OCI-LY3 (cell line): ENCODE measurements at regions not wholly inside any gene's neighbourhood (a gene's known extent, or its start where the extent isn't known, plus 50 kb on each side); places are given as distances from the start of the nearest gene placed in this dataset.

Experiments used
- H2AFZ ChIP-seq: fragments of 200-600, 300-600 bp; shearing (Covaris generic); 2 replicates; pipeline ENCODE4 v1.6.0; 2014; ENCODE audit warnings: antibody characterized with exemption, low read depth, low read length
- H3K27ac ChIP-seq: fragments of 200-600, 300-600 bp; sonication (generic); 2 replicates; pipeline ENCODE4 v1.5.1; 2014; ENCODE audit warnings: mild to moderate bottlenecking, low read length, moderate library complexity, mixed read lengths
- H3K27me3 ChIP-seq: fragments of 200-600, 300-600 bp; sonication (generic); 2 replicates; pipeline ENCODE4 v1.6.1; 2014; ENCODE audit warnings: low read depth, low read length, mixed read lengths
- H3K36me3 ChIP-seq: fragments of 200-600, 300-600 bp; sonication (generic); replicated peaks from 2 replicates; pipeline ENCODE3; 2014; ENCODE audit warnings: low read depth, low read length, mixed read lengths
- H3K4me1 ChIP-seq: fragments of 300-600, 200-600 bp; sonication (generic); 2 replicates; pipeline ENCODE4 v1.6.1; 2014; ENCODE audit warnings: low read length, mixed read lengths
- H3K4me2 ChIP-seq: fragments of 200-600, 300-600 bp; sonication (generic); 2 replicates; pipeline ENCODE4 v1.6.1; 2014; ENCODE audit warnings: low read length, mixed read lengths
- H3K4me3 ChIP-seq: fragments of 300-600, 200-600 bp; sonication (generic); 2 replicates; pipeline ENCODE4 v1.5.1; 2014; ENCODE audit warnings: antibody characterized with exemption, mild to moderate bottlenecking, low read length, moderate library complexity
- H3K79me2 ChIP-seq: fragments of 300-600, 200-600 bp; shearing (Covaris generic); 2 replicates; pipeline ENCODE4 v1.6.1; 2014; ENCODE audit warnings: mild to moderate bottlenecking, low read length, mixed read lengths
- H3K9ac ChIP-seq: fragments of 300-600, 200-600 bp; shearing (Covaris generic); 2 replicates; pipeline ENCODE4 v1.6.0; 2014; ENCODE audit warnings: mild to moderate bottlenecking, low read length, moderate library complexity
- H3K9me3 ChIP-seq: fragments of 200-600, 300-600 bp; shearing (Covaris generic); 2 replicates; pipeline ENCODE4 v1.6.1; 2014; ENCODE audit warnings: low read length, mixed read lengths; ENCODE audit not compliant: insufficient read depth
- H4K20me1 ChIP-seq: fragments of 200-600, 300-600 bp; sonication (generic); 2 replicates; pipeline ENCODE4 v1.6.1; 2016; ENCODE audit warnings: low read length, mixed read lengths; ENCODE audit not compliant: insufficient read depth
- CTCF ChIP-seq: fragments of 200-600, 300-600 bp; sonication (generic); IDR thresholded peaks from 2 replicates; pipeline ENCODE4 v1.5.1; 2014; ENCODE audit warnings: antibody characterized with exemption, low read length, low read depth
- EZH2phosphoT487 ChIP-seq: fragments of 200-600 bp; shearing (Covaris generic); IDR thresholded peaks from 2 replicates; pipeline ENCODE4 v1.6.1; 2018; ENCODE audit warnings: antibody characterized with exemption, mixed run types, low read depth

- TF ChIP-seq CTCF (no peak), EZH2phosphoT487 (no peak)
- Histone ChIP-seq H3K79me2 (no peaks in the 10 kb centered on the region), H3K27ac (no peak overlapping the region), H4K20me1 (no peaks in the 10 kb centered on the region), H3K4me2 (no peak overlapping the region), H3K4me3 (no peak overlapping the region), H3K9me3 (no peaks in the 10 kb centered on the region), H3K9ac (no peak overlapping the region), H2AFZ (no peak overlapping the region), H3K36me3 (no peaks in the 10 kb centered on the region), H3K4me1 (0 out of 2 replicates have a peak, but pooled peaks cover 4% of the 10 kb centered on the region), H3K27me3 (no peaks in the 10 kb centered on the region)
These were observed 452.6 kb downstream of the TAFA4 start for GRCh38 chr3:68479779-68480178.

- no peak overlapping the region for H3K9ac ChIP-seq
- H3K36me3 ChIP-seq, result no peaks in the 10 kb centered on the region
These were observed 463.5 kb downstream of the TAFA4 start for GRCh38 chr3:68468695-68469375.

GRCh38 chr3:68467465-68467864, 464.9 kb downstream of the TAFA4 start:
- no peaks in the 10 kb centered on the region for H3K9me3 ChIP-seq
- no peaks in the 10 kb centered on the region for H3K79me2 ChIP-seq
- H3K36me3 ChIP-seq, result no peaks in the 10 kb centered on the region
- no peaks in the 10 kb centered on the region for H3K4me1 ChIP-seq
- H2AFZ ChIP-seq, result no peak overlapping the region
- no peak overlapping the region for H3K27ac ChIP-seq
- no peaks in the 10 kb centered on the region for H3K27me3 ChIP-seq
- no peak overlapping the region for H3K4me3 ChIP-seq
- no peaks in the 10 kb centered on the region for H4K20me1 ChIP-seq
- H3K4me2 ChIP-seq, result no peak overlapping the region
- TF ChIP-seq EZH2phosphoT487, result no peak
- no peak for TF ChIP-seq CTCF
- no peak overlapping the region for H3K9ac ChIP-seq

More at GRCh38 chr3:68468695-68469375, 463.5 kb downstream of the TAFA4 start:
- no peaks in the 10 kb centered on the region for H3K27me3 ChIP-seq
- H3K79me2 ChIP-seq, result no peaks in the 10 kb centered on the region
- H2AFZ ChIP-seq, result no peak overlapping the region
- H4K20me1 ChIP-seq, result no peaks in the 10 kb centered on the region
- H3K4me3 ChIP-seq, result no peak overlapping the region
- no peaks in the 10 kb centered on the region for H3K4me1 ChIP-seq
- H3K4me2 ChIP-seq, result no peak overlapping the region
- H3K27ac ChIP-seq, result no peak overlapping the region
- TF ChIP-seq CTCF, result no peak
- no peak for TF ChIP-seq EZH2phosphoT487
- H3K9me3 ChIP-seq, result no peaks in the 10 kb centered on the region

GRCh38 chr3:68458581-68458980, 473.8 kb downstream of the TAFA4 start:
- Histone ChIP-seq H3K4me2 (no peak overlapping the region), H3K36me3 (no peaks in the 10 kb centered on the region), H3K27ac (no peak overlapping the region), H3K4me3 (no peak overlapping the region), H4K20me1 (no peaks in the 10 kb centered on the region), H3K4me1 (no peaks in the 10 kb centered on the region), H3K27me3 (no peaks in the 10 kb centered on the region), H3K9ac (no peak overlapping the region), H3K9me3 (no peaks in the 10 kb centered on the region), H3K79me2 (no peaks in the 10 kb centered on the region), H2AFZ (no peak overlapping the region)
- TF ChIP-seq CTCF (no peak), EZH2phosphoT487 (no peak)
